Sigmoid colon (tissue), 6 donors: ENCODE measurements at regions not wholly inside any gene's neighbourhood (a gene's known extent, or its start where the extent isn't known, plus 50 kb on each side); places are given as distances from the start of the nearest gene placed in this dataset.

Experiments used
- DNase-seq: peaks from one replicate; pipeline ENCODE4 v3.0.0-alpha.2; 2019
- H3K27ac ChIP-seq, 4 donors: fragments of 200-600 bp; sonication (generic); one replicate each; pipeline ENCODE4 v1.5.1; 2016 to 2019; ENCODE audit warnings: mild to moderate bottlenecking in 1 of 4
- H3K27me3 ChIP-seq, 3 donors: fragments of 200-600 bp; sonication (generic); one replicate each; pipeline ENCODE4 v1.5.1; 2019; ENCODE audit warnings: mild to moderate bottlenecking in 1 of 3
- H3K36me3 ChIP-seq, 4 donors: fragments of 200-600 bp; sonication (generic); one replicate each; pipeline ENCODE4 v1.5.1; 2016 to 2019
- H3K4me1 ChIP-seq, 4 donors: fragments of 200-600 bp; sonication (generic); one replicate each; pipeline ENCODE4 v1.5.1; 2017 to 2019
- H3K4me3 ChIP-seq, 4 donors: fragments of 200-600 bp; sonication (generic); one replicate each; pipeline ENCODE4 v1.5.1; 2017 to 2019; ENCODE audit warnings: mild to moderate bottlenecking in 2 of 4, moderate library complexity in 1 of 4
- H3K9me3 ChIP-seq, 4 donors: fragments of 200-600 bp in 3 of 4; sonication (generic) in 3 of 4; one replicate each; pipeline versions ENCODE4 v1.5.1 to v1.6.1; 2013 to 2019
- CTCF ChIP-seq, 4 experiments: fragments of 450-650 bp in 3 of 4; fragments of 200-600 bp in 1 of 4; IDR thresholded peaks; one replicate each; pipeline ENCODE4 v1.5.1; 2016 to 2019; ENCODE audit warnings: antibody characterized with exemption in 4 of 4, mild to moderate bottlenecking in 3 of 4, moderate library complexity in 2 of 4
- EP300 ChIP-seq, 4 donors: sonication (generic); formaldehyde crosslinking; IDR thresholded peaks; one replicate each; pipeline ENCODE4 v1.6.1; 2017; ENCODE audit warnings: antibody characterized with exemption in 4 of 4
- POLR2A ChIP-seq, 2 donors: fragments of 450-650 bp; IDR thresholded peaks; one replicate each; pipeline ENCODE4 v1.6.1; 2016; ENCODE audit warnings: antibody characterized with exemption in 2 of 2, mild to moderate bottlenecking in 2 of 2, moderate library complexity in 2 of 2
- POLR2AphosphoS5 ChIP-seq, 4 donors: sonication (generic); formaldehyde crosslinking; IDR thresholded peaks; one replicate each; pipeline ENCODE4 v1.6.1; 2017; ENCODE audit warnings: antibody characterized with exemption in 4 of 4
- WGBS, 2 donors: extraction: QIAGEN DNeasy Blood & Tissue Kit; methylation state at CpG; one replicate each; pipeline ENCODE4 v1.1.7; 2013; 5-methylcytosine and 5-hydroxymethylcytosine counted together
- intact Hi-C: fragments of 100-400 bp; cut with DNase I; formaldehyde crosslinking; loops from one replicate; pipeline ENCODE4 v1.15.1; 2023
- donor health status: healthy with polysubstance abuse.
- donor health status: healthy.

- Histone ChIP-seq H3K4me3 (no peak overlapping the region), H3K4me1 (no peaks in the 10 kb centered on the region), H3K27ac (no peak overlapping the region), H3K27me3 (no peaks in the 10 kb centered on the region), H3K36me3 (no peaks in the 10 kb centered on the region), H3K9me3 (no peaks in the 10 kb centered on the region)
- WGBS, 2 donors, result 67 to 68% methylated on average over 4 of the region's 4 CpGs
- intact Hi-C loops, result no loop called here
- TF ChIP-seq CTCF (IDR thresholded peaks at IDR 0.05) (no peak), POLR2AphosphoS5 (IDR thresholded peaks at IDR 0.05) (no peak), EP300 (IDR thresholded peaks at IDR 0.05) (no peak), POLR2A (IDR thresholded peaks at IDR 0.05) (no peak)
- DNase-seq, result no peak
Observed at GRCh38 chr1:96978901-96979300, 257.3 kb downstream of the PTBP2 start.

GRCh38 chr1:96979304-96980268 is 258.0 kb downstream of the PTBP2 start:
- Histone ChIP-seq H3K36me3 (no peaks in the 10 kb centered on the region), H3K27ac (no peak overlapping the region), H3K9me3 (no peaks in the 10 kb centered on the region), H3K27me3 (no peaks in the 10 kb centered on the region), H3K4me1 (no peaks in the 10 kb centered on the region), H3K4me3 (no peak overlapping the region)
- intact Hi-C loops, result no loop called here
- TF ChIP-seq EP300 (IDR thresholded peaks at IDR 0.05) (no peak), CTCF (IDR thresholded peaks at IDR 0.05) (no peak), POLR2AphosphoS5 (IDR thresholded peaks at IDR 0.05) (no peak), POLR2A (IDR thresholded peaks at IDR 0.05) (no peak)
- 74 to 82% methylated on average over 3 of the region's 3 CpGs for WGBS, 2 donors
- no peak for DNase-seq

- WGBS, 2 donors, result 55 to 62% methylated on average over 2 of the region's 2 CpGs
- no peaks in the 10 kb centered on the region for H3K9me3 ChIP-seq
Observed at GRCh38 chr1:96980448-96980847, 258.9 kb downstream of the PTBP2 start.

GRCh38 chr1:96981181-96981580 is 259.6 kb downstream of the PTBP2 start:
- intact Hi-C loops, result no loop called here
- H3K27ac ChIP-seq, result no peak overlapping the region
- H3K9me3 ChIP-seq, result no peaks in the 10 kb centered on the region
- no peak overlapping the region for H3K4me3 ChIP-seq
- TF ChIP-seq POLR2AphosphoS5 (IDR thresholded peaks at IDR 0.05) (no peak), CTCF (IDR thresholded peaks at IDR 0.05) (no peak), EP300 (IDR thresholded peaks at IDR 0.05) (no peak), POLR2A (IDR thresholded peaks at IDR 0.05) (no peak)
- no peak for DNase-seq
- no peaks in the 10 kb centered on the region for H3K36me3 ChIP-seq
- no peaks in the 10 kb centered on the region for H3K4me1 ChIP-seq
- H3K27me3 ChIP-seq, result no peaks in the 10 kb centered on the region

More at GRCh38 chr1:96980448-96980847, 258.9 kb downstream of the PTBP2 start:
- Histone ChIP-seq H3K36me3 (no peaks in the 10 kb centered on the region), H3K27me3 (no peaks in the 10 kb centered on the region), H3K4me1 (no peaks in the 10 kb centered on the region), H3K4me3 (no peak overlapping the region), H3K27ac (no peak overlapping the region)
- no peak for TF ChIP-seq POLR2A (IDR thresholded peaks at IDR 0.05)
- no peak for TF ChIP-seq POLR2AphosphoS5 (IDR thresholded peaks at IDR 0.05)
- no peak for TF ChIP-seq CTCF (IDR thresholded peaks at IDR 0.05)
- TF ChIP-seq EP300 (IDR thresholded peaks at IDR 0.05), result no peak
- intact Hi-C loops, result no loop called here
- DNase-seq, result no peak
